ENCODE measurements at regions not wholly inside any gene's neighbourhood (a gene's known extent, or its start where the extent isn't known, plus 50 kb on each side); places are given as distances from the start of the nearest gene placed in this dataset.

DNA sequence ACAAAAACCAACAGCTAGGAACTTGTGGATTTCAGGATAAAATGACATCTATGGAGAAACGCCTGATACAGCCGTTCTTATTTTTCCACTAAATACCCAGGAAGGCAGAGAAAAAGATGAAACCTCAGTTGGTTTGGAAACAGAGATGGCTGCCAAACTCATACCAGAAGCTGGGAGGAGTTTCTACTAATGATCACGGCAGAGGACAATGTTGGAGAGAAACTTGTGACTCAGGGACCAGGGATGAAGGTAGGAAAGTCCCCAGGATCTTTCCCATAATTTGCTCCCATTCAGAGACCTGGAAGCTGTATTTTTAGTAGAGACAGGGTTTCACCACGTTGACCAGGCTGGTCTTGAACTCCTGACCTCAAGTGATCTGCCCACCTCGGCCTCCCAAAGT is 187.1 kb upstream of the IER5L start:
- no peak for TF ChIP-seq CTCF (IDR thresholded peaks at IDR 0.05)
- 50 to 63% methylated on average over 5 of the region's 5 CpGs for WGBS, 2 donors
- no peak overlapping the region for H3K4me3 ChIP-seq
- H3K4me1 ChIP-seq: no peaks in the 10 kb centered on the region
- FAIRE-seq (no peak), DNase-seq (no peak), ATAC-seq (peak in 1 of 4 donors; percentile 42)
- intact Hi-C loops (cut with DNase I): no loop called here
- no peaks in the 10 kb centered on the region for H3K9me3 ChIP-seq
- no peak overlapping the region for H3K27ac ChIP-seq
- H3K36me3 ChIP-seq: no peaks in the 10 kb centered on the region
- H3K27me3 ChIP-seq: no peaks in the 10 kb centered on the region

DNA sequence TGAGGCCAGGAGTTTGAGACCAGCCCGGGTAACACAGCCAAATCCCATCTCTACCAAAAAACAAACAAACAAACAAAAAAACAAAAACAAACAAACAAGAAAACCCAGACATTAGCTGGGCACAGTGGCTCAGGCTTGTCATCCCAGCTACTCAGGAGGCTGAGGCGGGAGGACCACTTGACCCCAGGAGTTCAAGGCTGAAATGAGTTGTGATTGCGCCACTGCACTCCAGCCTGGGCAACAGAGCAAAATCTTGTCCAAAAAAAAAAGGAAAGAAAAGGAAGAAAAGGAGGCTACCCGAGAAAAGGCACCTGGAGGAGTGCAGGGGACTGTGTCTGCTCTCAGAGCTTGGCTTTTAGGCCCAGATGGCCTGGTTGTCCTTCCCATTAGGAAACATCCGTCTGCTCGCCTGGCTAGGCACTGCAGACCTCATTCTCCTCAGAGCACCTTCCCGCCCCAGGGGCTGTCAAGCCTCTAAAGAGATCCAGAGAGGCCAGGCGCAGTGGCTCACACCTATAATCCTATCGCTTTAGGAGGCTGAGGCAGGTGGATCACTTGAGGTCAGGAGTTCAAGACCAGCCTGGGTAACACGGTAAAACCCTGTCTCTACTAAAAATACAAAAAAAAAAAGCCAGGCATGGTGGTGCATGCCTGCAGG is 185.3 kb upstream of the IER5L start:
- 91 to 96% methylated on average over 10 of the region's 10 CpGs for WGBS, 2 donors
- ATAC-seq (no peak), DNase-seq (peak in 1 of 6 donors; percentile 28), FAIRE-seq (no peak)
- Histone ChIP-seq H3K4me1 (no peaks in the 10 kb centered on the region), H3K36me3 (no peaks in the 10 kb centered on the region), H3K4me3 (no peak overlapping the region), H3K27me3 (no peaks in the 10 kb centered on the region), H3K9me3 (no peaks in the 10 kb centered on the region), H3K27ac (no peak overlapping the region)
- intact Hi-C loops (cut with DNase I): no loop called here
- TF ChIP-seq CTCF (IDR thresholded peaks at IDR 0.05): no peak

- intact Hi-C loops (cut with DNase I): no loop called here
- no peak for TF ChIP-seq CTCF (IDR thresholded peaks at IDR 0.05)
- 44 to 45% methylated on average over 15 of the region's 15 CpGs for WGBS, 2 donors
- H3K27me3 ChIP-seq: no peaks in the 10 kb centered on the region
- no peaks in the 10 kb centered on the region for H3K4me1 ChIP-seq
- DNase-seq (peak in 1 of 6 donors; percentile 26), ATAC-seq (peak; percentile 28 to 87 (median 74)), FAIRE-seq (no peak)
- no peaks in the 10 kb centered on the region for H3K36me3 ChIP-seq
- H3K27ac ChIP-seq: peak overlapping the region in 1 of 4 donors; percentile 36
- H3K4me3 ChIP-seq: no peak overlapping the region
- no peaks in the 10 kb centered on the region for H3K9me3 ChIP-seq
These were observed 184.4 kb upstream of the IER5L start for GRCh38 chr9:129362287-129363000.

DNA sequence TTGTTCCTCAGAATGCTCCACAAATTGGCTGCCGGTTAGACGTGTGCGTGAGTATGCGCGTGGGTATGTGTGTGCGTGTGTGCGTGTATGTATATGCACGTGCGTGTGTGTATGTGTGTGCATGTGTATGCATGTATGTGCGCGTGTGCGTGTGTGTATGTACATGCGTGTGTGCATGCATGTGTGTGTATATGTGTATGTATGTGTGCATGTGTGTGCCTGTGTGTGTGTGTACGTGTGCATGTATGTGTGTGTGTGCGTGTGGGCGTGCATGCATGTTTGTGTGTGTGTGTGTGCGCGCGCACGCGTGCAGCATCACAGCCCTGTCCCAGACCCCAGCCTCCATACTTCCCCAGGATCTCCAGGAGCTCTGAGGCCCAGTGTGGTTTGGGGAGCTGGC is 183.1 kb upstream of the IER5L start:
- H3K36me3 ChIP-seq: no peaks in the 10 kb centered on the region
- TF ChIP-seq CTCF (IDR thresholded peaks at IDR 0.05): no peak
- H3K27ac ChIP-seq: no peak overlapping the region
- H3K9me3 ChIP-seq: no peaks in the 10 kb centered on the region
- WGBS, 2 donors: 92 to 93% methylated on average over 21 of the region's 21 CpGs
- H3K4me3 ChIP-seq: no peak overlapping the region
- no peaks in the 10 kb centered on the region for H3K27me3 ChIP-seq
- intact Hi-C loops (cut with DNase I): no loop called here
- FAIRE-seq (no peak), DNase-seq (no peak), ATAC-seq (no peak)
- no peaks in the 10 kb centered on the region for H3K4me1 ChIP-seq

- intact Hi-C loops (cut with DNase I): no loop called here
- Histone ChIP-seq H3K36me3 (no peaks in the 10 kb centered on the region), H3K4me1 (no peaks in the 10 kb centered on the region), H3K27me3 (no peaks in the 10 kb centered on the region), H3K4me3 (no peak overlapping the region), H3K9me3 (no peaks in the 10 kb centered on the region), H3K27ac (no peak overlapping the region)
- FAIRE-seq (no peak), ATAC-seq (no peak), DNase-seq (no peak)
- WGBS, 2 donors: 58 to 63% methylated on average over 12 of the region's 12 CpGs
- no peak for TF ChIP-seq CTCF (IDR thresholded peaks at IDR 0.05)
These were observed 182.0 kb upstream of the IER5L start for GRCh38 chr9:129359916-129360536.
